B cell (primary cell): ENCODE measurements at regions not wholly inside any gene's neighbourhood (a gene's known extent, or its start where the extent isn't known, plus 50 kb on each side); places are given as distances from the start of the nearest gene placed in this dataset.

ENCODE experiments used
- ATAC-seq: fragments of 200-7000 bp; cut with Tn5 transposase; one replicate; pipeline ENCODE4 v1.10.0; 2021; ENCODE audit warnings: low read depth, mild to moderate bottlenecking, moderate number of reproducible peaks, moderate library complexity
- CTCF ChIA-PET: fragments of 350-600 bp; sonication (Branson Sonifier 250); formaldehyde crosslinking; loops from one replicate; lab custom pipeline; 2021; ENCODE audit warnings: antibody characterized with exemption, inconsistent platforms; lab: Charles Lee
- POLR2A ChIA-PET: fragments of 350-600 bp; sonication (Branson Sonifier 250); formaldehyde crosslinking; loops from one replicate; lab custom pipeline; 2021; ENCODE audit warnings: antibody characterized with exemption; lab: Charles Lee
- DNase-seq: peaks from one replicate; pipeline ENCODE4 v3.0.0; 2013
- H2AFZ ChIP-seq: 2 replicates; pipeline ENCODE4 v1.6.1; 2012; ENCODE audit warnings: mild to moderate bottlenecking, low read depth, low read length; ENCODE audit not compliant: insufficient read depth, poor library complexity, severe bottlenecking
- H3K27ac ChIP-seq, 2 donors: 1 replicate in 1 of 2; 2 replicates in 1 of 2; pipeline ENCODE4 v1.5.1; 2012 to 2013; ENCODE audit warnings: low read length in 2 of 2, mild to moderate bottlenecking in 2 of 2, moderate library complexity in 1 of 2
- H3K27me3 ChIP-seq, 4 experiments: fragments of 200-600 bp in 1 of 4; sonication (generic) in 1 of 4; replicated peaks in 1 of 4; 1 replicate in 2 of 4; 2 replicates in 2 of 4; pipeline versions ENCODE4 v1.6.1 to v1.7.0; 2013 to 2016; ENCODE audit warnings: low read length in 3 of 4, mild to moderate bottlenecking in 2 of 4, mixed read lengths in 1 of 4, moderate library complexity in 1 of 4; ENCODE audit not compliant: insufficient read depth in 4 of 4, control insufficient read depth in 3 of 4; ENCODE audit errors: control extremely low read depth in 1 of 4
- H3K36me3 ChIP-seq, 2 experiments: replicated peaks in 1 of 2; 1 replicate in 1 of 2; 2 replicates in 1 of 2; pipeline versions ENCODE4 v1.6.1 to v1.7.1; 2013; ENCODE audit warnings: low read length in 1 of 2; ENCODE audit not compliant: insufficient read depth in 2 of 2, control insufficient read depth in 1 of 2; ENCODE audit errors: control extremely low read depth in 1 of 2, extremely low read depth in 1 of 2
- H3K4me1 ChIP-seq, 2 donors: fragments of 200-600 bp in 1 of 2; sonication (generic) in 1 of 2; 1 replicate in 1 of 2; 2 replicates in 1 of 2; pipeline versions ENCODE4 v1.5.1 to v1.6.1; 2013 to 2017; ENCODE audit warnings: low read length in 2 of 2; ENCODE audit not compliant: control insufficient read depth in 2 of 2, insufficient read depth in 2 of 2
- H3K4me2 ChIP-seq: replicated peaks from 2 replicates; pipeline ENCODE3; 2012; ENCODE audit warnings: mild to moderate bottlenecking, low read depth, low read length; ENCODE audit not compliant: poor library complexity, severe bottlenecking
- H3K4me3 ChIP-seq, 5 experiments: fragments of 200-600 bp in 1 of 5; sonication (generic) in 1 of 5; 1 replicate in 3 of 5; 2 replicates in 2 of 5; pipeline versions ENCODE4 v1.5.1 to v1.7.0; 2011 to 2016; ENCODE audit warnings: low read length in 4 of 5, mild to moderate bottlenecking in 4 of 5, low read depth in 2 of 5, control low read depth in 1 of 5, moderate library complexity in 1 of 5; ENCODE audit not compliant: insufficient read depth in 1 of 5; ENCODE audit errors: control extremely low read depth in 1 of 5, extremely low read depth in 1 of 5
- H3K79me2 ChIP-seq: fragments of 200-600 bp; sonication (generic); one replicate; pipeline ENCODE4 v1.6.0; 2016; ENCODE audit warnings: low read length; ENCODE audit not compliant: control insufficient read depth, insufficient read depth
- H3K9ac ChIP-seq: fragments of 200-600 bp; sonication (generic); 2 replicates; pipeline ENCODE4 v1.6.1; 2017; ENCODE audit warnings: mild to moderate bottlenecking, low read length, moderate library complexity
- H3K9me3 ChIP-seq, 3 donors: one replicate each; pipeline versions ENCODE4 v1.6.1 to v1.7.1; 2013; ENCODE audit warnings: low read length in 2 of 3; ENCODE audit not compliant: control insufficient read depth in 2 of 3, insufficient read depth in 1 of 3; ENCODE audit errors: control extremely low read depth in 1 of 3
- H4K20me1 ChIP-seq: 2 replicates; pipeline ENCODE4 v1.6.0; 2012; ENCODE audit warnings: mild to moderate bottlenecking, low read length; ENCODE audit not compliant: insufficient read depth, control insufficient read depth, poor library complexity, severe bottlenecking
- H3K27ac Mint-ChIP-seq: one replicate; pipeline ENCODE4 v1.8.0; 2021; ENCODE audit warnings: mixed read lengths
- H3K27me3 Mint-ChIP-seq: one replicate; pipeline ENCODE4 v1.8.0; 2021; ENCODE audit warnings: mixed read lengths
- H3K4me1 Mint-ChIP-seq: one replicate; pipeline ENCODE4 v1.8.0; 2021; ENCODE audit warnings: mixed read lengths
- H3K4me3 Mint-ChIP-seq: one replicate; pipeline ENCODE4 v1.8.0; 2021; ENCODE audit warnings: mixed read lengths
- H3K9me3 Mint-ChIP-seq: one replicate; pipeline ENCODE4 v1.8.0; 2022; ENCODE audit warnings: mixed read lengths; ENCODE audit not compliant: insufficient read depth
- CTCF ChIP-seq: fragments of 200-600 bp; IDR thresholded peaks from one replicate; pipeline ENCODE4 v1.8.0; 2022; ENCODE audit warnings: antibody characterized with exemption, mild to moderate bottlenecking
- EZH2 ChIP-seq: IDR thresholded peaks from 2 replicates; pipeline ENCODE4 v1.6.1; 2012; ENCODE audit warnings: borderline replicate concordance, low read depth, mild to moderate bottlenecking, moderate library complexity, low read length; ENCODE audit not compliant: insufficient read depth, poor library complexity, severe bottlenecking
- WGBS: methylation state at CpG from one replicate; pipeline ENCODE4 v1.1.5; 2013; ENCODE audit warnings: missing lambda C conversion rate; ENCODE audit not compliant: insufficient coverage; 5-methylcytosine and 5-hydroxymethylcytosine counted together
- intact Hi-C: fragments of 100-400 bp; cut with micrococcal nuclease; formaldehyde crosslinking; loops from one replicate; pipeline ENCODE4 v1.10.0; 2022

- Mint-ChIP-seq H3K27ac (no peak overlapping the region), H3K27me3 (peaks cover 3% of the 10 kb centered on the region), H3K4me3 (no peak overlapping the region), H3K4me1 (no peaks in the 10 kb centered on the region), H3K9me3 (no peaks in the 10 kb centered on the region)
- Histone ChIP-seq H3K4me1 (no peaks in the 10 kb centered on the region), H4K20me1 (no peaks in the 10 kb centered on the region), H3K4me3 (no peak overlapping the region), H3K36me3 (no peaks in the 10 kb centered on the region), H3K9ac (no peak overlapping the region), H2AFZ (no peak overlapping the region), H3K4me2 (no peak overlapping the region), H3K27me3 (no peaks in the 10 kb centered on the region), H3K79me2 (no peaks in the 10 kb centered on the region), H3K27ac (no peak overlapping the region), H3K9me3 (no peaks in the 10 kb centered on the region)
- POLR2A ChIA-PET: no interaction called here
- WGBS: 86% methylated on average over 10 of the region's 13 CpGs
- DNase-seq: no peak
- ATAC-seq: no peak
- CTCF ChIA-PET: no interaction called here
- intact Hi-C loops: no loop called here
- no peak for TF ChIP-seq CTCF
These were observed 114.9 kb upstream of the MYCN start for GRCh38 chr2:15825276-15825980.

- H3K27ac ChIP-seq: no peak overlapping the region
- intact Hi-C loops: no loop called here
- no peak overlapping the region for H3K9ac ChIP-seq
- Mint-ChIP-seq H3K9me3 (no peaks in the 10 kb centered on the region), H3K4me3 (no peak overlapping the region), H3K27ac (no peak overlapping the region), H3K27me3 (no peaks in the 10 kb centered on the region), H3K4me1 (no peaks in the 10 kb centered on the region)
- no peak overlapping the region for H3K4me2 ChIP-seq
- no peaks in the 10 kb centered on the region for H3K36me3 ChIP-seq
- H3K4me3 ChIP-seq: no peak overlapping the region
- POLR2A ChIA-PET: no interaction called here
- no peak for DNase-seq
- no peak overlapping the region for H2AFZ ChIP-seq
- WGBS: 65% methylated on average over 6 of the region's 8 CpGs
- no peak for ATAC-seq
- H3K27me3 ChIP-seq: no peaks in the 10 kb centered on the region
- TF ChIP-seq EZH2: no peak
- TF ChIP-seq CTCF: no peak
- CTCF ChIA-PET: no interaction called here
- no peaks in the 10 kb centered on the region for H3K9me3 ChIP-seq
- no peaks in the 10 kb centered on the region for H3K4me1 ChIP-seq
- no peaks in the 10 kb centered on the region for H3K79me2 ChIP-seq
- H4K20me1 ChIP-seq: no peaks in the 10 kb centered on the region
These were observed 114.1 kb upstream of the MYCN start for GRCh38 chr2:15826273-15826717.
